ENCODE measurements at regions not wholly inside any gene's neighbourhood (a gene's known extent, or its start where the extent isn't known, plus 50 kb on each side); places are given as distances from the start of the nearest gene placed in this dataset.

DNA sequence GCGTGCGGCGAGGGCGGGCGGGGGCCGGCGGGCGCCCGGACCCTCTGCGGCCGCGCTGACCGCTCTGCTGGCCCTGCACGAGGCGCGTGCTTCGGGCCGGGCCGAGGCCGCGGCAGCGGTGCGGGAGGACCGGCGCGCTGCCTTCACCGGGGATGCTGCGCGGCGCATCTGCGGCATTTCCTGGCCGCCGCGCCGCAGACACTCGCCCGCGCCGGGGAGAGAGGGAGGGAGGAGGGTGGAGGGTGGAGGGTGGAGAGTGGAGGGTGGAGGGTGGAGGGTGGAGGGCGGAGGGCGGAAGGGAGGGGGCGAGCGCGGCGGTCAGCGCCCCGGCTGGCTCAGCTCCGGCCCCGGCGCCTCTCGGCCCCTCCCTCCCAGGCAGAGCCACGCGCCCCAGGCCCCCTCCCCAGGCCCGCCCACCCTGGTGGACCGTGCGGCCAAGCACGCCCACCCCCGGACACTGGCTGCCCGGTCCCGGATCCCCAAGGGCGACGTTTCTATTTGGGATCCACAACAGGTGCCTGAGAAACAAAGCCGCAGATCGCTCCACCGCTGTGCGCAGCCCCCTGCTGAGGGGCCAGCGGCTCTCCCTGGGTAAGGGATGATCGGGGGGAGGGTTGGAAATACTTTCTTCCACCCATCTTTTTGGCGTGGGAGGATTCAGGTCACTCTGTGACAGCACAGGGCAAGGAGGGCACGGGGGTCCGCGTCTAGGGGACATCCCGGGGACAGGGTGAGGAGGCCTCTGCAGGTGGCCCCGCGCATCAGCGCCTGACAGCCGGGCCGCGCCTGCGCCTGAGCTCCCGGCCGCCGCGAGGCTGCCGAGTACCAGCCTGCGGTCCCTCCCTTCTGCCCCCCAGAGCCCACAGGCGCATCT, 111.2 kb upstream of the BEND6 start:
- H3K9me3 ChIP-seq (replicated peaks; ENCODE audit: control insufficient read depth, insufficient read depth, low read length): no peaks in the 10 kb centered on the region; the same call in 2 of the 3 replicates
- H3K27ac ChIP-seq (ENCODE audit: control insufficient read depth, insufficient read depth): peak overlapping the region; percentile 82
- ATAC-seq (peak; percentile 91), FAIRE-seq (no peak), DNase-seq (ENCODE audit: low read depth, low spot score) (peak; percentile 66)
- H3K4me1 ChIP-seq (ENCODE audit: control insufficient read depth, insufficient read depth, low read length): peaks cover 44% of the 10 kb centered on the region
- H3K9ac ChIP-seq (ENCODE audit: control insufficient read depth, insufficient read depth, low read length): peak overlapping the region; percentile 91
- BruUV-seq (replicated peaks): no TSS peak
- no peaks in the 10 kb centered on the region for H3K27me3 ChIP-seq (replicated peaks in 1 of 2; ENCODE audit: control insufficient read depth in 2 of 2, insufficient read depth in 2 of 2, low read length in 1 of 2)
- ChIA-PET CTCF (interaction anchor here (0.7 to 18.7 kb wide), 20 partner anchors 8 to 248 kb away, joined by 3 to 494 read pairs (median 4); no protein-coding TSS in a partner anchor), SMC1A (ENCODE audit: uncharacterized antibody, unreplicated experiment) (interaction anchor here (0.8 to 12.9 kb wide), 11 partner anchors 8 to 133 kb away, joined by 3 to 358 read pairs (median 5); no protein-coding TSS in a partner anchor), RAD21 (ENCODE audit: unreplicated experiment) (interaction anchor here (0.6 to 17.3 kb wide), 17 partner anchors 7 to 249 kb away, joined by 3 to 450 read pairs (median 4); no protein-coding TSS in a partner anchor), POLR2A (interaction anchor here (0.6 to 1.9 kb wide), 11 partner anchors 10 to 134 kb away, joined by 3 to 6 read pairs (median 4); no protein-coding TSS in a partner anchor)
- 1% methylated on average over 43 of the region's 87 CpGs for WGBS (ENCODE audit: insufficient coverage, insufficient replicate concordance, low lambda C conversion rate, missing lambda C conversion rate)
- peak overlapping the region; percentile 79 for H2AFZ ChIP-seq (ENCODE audit: control insufficient read depth, low read depth, low read length)
- peaks cover 92% of the 10 kb centered on the region for H3K79me2 ChIP-seq (ENCODE audit: control insufficient read depth, insufficient read depth, low read length)
- H3K4me2 ChIP-seq (ENCODE audit: control insufficient read depth, insufficient read depth): peak overlapping the region; percentile 45; the same call in 1 of the 2 replicates
- peak overlapping the region; percentile 95 for H3K4me3 ChIP-seq
- in situ Hi-C loops (cut with MboI): loop anchor here (5.0 to 10.0 kb wide), 2 partner anchors 76 to 199 kb away; partner anchors contain the start of gene DST
- intact Hi-C loops (cut with micrococcal nuclease; ENCODE audit: unreplicated experiment): loop anchor here (5.0 kb wide), 2 partner anchors 46 to 76 kb away; no protein-coding TSS in a partner anchor
- no peaks in the 10 kb centered on the region for H4K20me1 ChIP-seq (ENCODE audit: control insufficient read depth, insufficient read depth)
- no peaks in the 10 kb centered on the region; a peak in 1 of 4 replicates for H3K36me3 ChIP-seq (ENCODE audit: control insufficient read depth in 2 of 2, insufficient read depth in 2 of 2, low read length in 1 of 2)
- no peak; the same call in 1 of the 2 replicates for TF ChIP-seq ZNF687 (IDR thresholded peaks at IDR 0.05)
- TF ChIP-seq NRF1 (conservative IDR thresholded peaks at IDR 0.05; ENCODE audit: low read depth, low read length): peak; percentile 81
- no peak for TF ChIP-seq MYC (IDR thresholded peaks at IDR 0.05; ENCODE audit: insufficient read depth, insufficient read length, insufficient replicate concordance, low read length, severe bottlenecking)
- TF ChIP-seq HCFC1 (IDR thresholded peaks at IDR 0.05; ENCODE audit: low read length): no peak
- peak; percentile 67 for TF ChIP-seq RAD21 (IDR thresholded peaks at IDR 0.05; ENCODE audit: insufficient read depth, low read depth, low read length)
- no peak for TF ChIP-seq IRF3 (IDR thresholded peaks at IDR 0.05)
- TF ChIP-seq, protein P1, sequence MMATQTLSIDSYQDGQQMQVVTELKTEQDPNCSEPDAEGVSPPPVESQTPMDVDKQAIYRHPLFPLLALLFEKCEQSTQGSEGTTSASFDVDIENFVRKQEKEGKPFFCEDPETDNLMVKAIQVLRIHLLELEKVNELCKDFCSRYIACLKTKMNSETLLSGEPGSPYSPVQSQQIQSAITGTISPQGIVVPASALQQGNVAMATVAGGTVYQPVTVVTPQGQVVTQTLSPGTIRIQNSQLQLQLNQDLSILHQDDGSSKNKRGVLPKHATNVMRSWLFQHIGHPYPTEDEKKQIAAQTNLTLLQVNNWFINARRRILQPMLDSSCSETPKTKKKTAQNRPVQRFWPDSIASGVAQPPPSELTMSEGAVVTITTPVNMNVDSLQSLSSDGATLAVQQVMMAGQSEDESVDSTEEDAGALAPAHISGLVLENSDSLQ (IDR thresholded peaks at IDR 0.05): peak; percentile 67; the same call in 1 of the 2 replicates
- no peak for TF ChIP-seq ZNF622 (IDR thresholded peaks at IDR 0.05)
- no peak for TF ChIP-seq CUX1 (IDR thresholded peaks at IDR 0.05; ENCODE audit: insufficient replicate concordance, low read depth, low read length)
